Mammary epithelial cell (primary cell): ENCODE measurements at regions not wholly inside any gene's neighbourhood (a gene's known extent, or its start where the extent isn't known, plus 50 kb on each side); places are given as distances from the start of the nearest gene placed in this dataset.

Experiments
- CTCF ChIP-seq, 2 donors: IDR thresholded peaks in 1 of 2; conservative IDR thresholded peaks in 1 of 2; 2 replicates each; pipeline ENCODE4 v1.5.1; 2011 to 2012; ENCODE audit warnings: inconsistent platforms in 2 of 2, low read length in 2 of 2, mild to moderate bottlenecking in 2 of 2, control low read depth in 1 of 2, low read depth in 1 of 2; ENCODE audit not compliant: insufficient read depth in 1 of 2; ENCODE audit errors: extremely low read depth in 1 of 2
- EZH2 ChIP-seq: IDR thresholded peaks from 2 replicates; pipeline ENCODE4 v1.6.1; 2012; ENCODE audit warnings: low read length, inconsistent platforms, borderline replicate concordance

DNA sequence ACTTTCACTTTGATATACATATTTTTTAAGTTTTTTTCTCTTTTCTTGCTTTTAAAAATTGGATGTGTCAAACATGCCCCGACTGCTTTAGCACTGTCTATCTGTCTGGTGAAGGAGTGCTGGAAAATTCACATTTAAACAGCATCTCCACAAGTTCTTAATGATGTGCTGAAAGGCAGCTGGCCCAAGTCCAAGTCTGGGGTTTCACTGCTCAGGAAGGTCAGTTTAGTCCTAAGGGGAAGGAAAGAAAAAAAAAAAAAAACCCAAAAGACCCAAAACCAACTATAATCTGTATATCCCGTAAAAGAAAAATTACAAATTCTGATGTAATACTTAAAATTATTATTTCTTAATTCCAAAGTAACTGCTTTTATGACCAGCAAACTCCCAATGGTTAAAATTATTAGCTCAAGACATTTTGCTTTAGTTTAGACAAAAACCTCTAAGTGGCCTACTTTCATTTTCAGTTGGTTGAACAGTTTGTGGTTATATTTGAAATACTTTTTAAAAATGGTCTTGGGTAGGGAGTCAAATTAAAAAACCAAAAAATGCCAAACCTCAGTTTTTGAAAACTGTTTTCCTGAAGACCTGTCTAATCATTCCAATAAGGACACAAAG, 79.5 kb upstream of the PREP start:
- TF ChIP-seq CTCF (conservative IDR thresholded peaks at IDR 0.05 in 1 of 2, IDR thresholded peaks at IDR 0.05 in 1 of 2; ENCODE audit: extremely low read depth in 1 of 2, insufficient read depth in 1 of 2, low read depth in 1 of 2, low read length in 2 of 2) (no peak), EZH2 (no peak)
